ENCODE measurements at regions not wholly inside any gene's neighbourhood (a gene's known extent, or its start where the extent isn't known, plus 50 kb on each side); places are given as distances from the start of the nearest gene placed in this dataset.

DNA sequence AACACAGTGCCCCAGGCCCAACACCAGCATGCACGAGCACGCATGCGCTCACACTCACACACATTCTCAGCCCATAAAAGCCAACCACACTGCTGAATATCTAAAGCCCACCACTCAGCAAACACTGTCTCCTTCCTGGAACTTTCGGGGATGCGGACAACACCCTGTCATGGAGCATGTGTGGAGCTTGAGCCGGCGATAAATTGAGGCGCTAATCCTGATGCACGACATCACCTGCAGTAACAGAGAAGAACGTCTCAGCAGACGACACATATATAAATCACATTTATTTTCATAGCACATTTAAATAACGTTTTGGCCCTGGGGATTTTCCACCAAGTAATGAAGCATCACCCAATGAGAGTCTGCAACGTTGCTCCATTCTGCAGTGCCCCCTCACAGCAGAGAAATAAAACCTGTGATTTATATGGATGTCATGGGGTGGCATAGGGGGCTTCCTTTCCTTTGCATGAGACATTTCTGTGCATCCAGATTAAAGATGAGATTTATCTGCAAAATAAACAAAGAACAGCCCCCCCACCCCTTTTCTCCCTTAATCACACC, 267.7 kb upstream of the NFE2L3 start:
- DNase-seq: no peak
- intact Hi-C loops (cut with DNase I): no loop called here
- Histone ChIP-seq H3K9me3 (no peaks in the 10 kb centered on the region), H3K27me3 (peaks cover 6% of the 10 kb centered on the region), H3K36me3 (no peaks in the 10 kb centered on the region), H3K4me3 (replicated peaks in 1 of 3) (no peak overlapping the region), H3K27ac (no peak overlapping the region), H3K4me1 (no peaks in the 10 kb centered on the region)
- WGBS, 2 donors: 90% methylated on average over 13 of the region's 13 CpGs
- TF ChIP-seq, protein P1, sequence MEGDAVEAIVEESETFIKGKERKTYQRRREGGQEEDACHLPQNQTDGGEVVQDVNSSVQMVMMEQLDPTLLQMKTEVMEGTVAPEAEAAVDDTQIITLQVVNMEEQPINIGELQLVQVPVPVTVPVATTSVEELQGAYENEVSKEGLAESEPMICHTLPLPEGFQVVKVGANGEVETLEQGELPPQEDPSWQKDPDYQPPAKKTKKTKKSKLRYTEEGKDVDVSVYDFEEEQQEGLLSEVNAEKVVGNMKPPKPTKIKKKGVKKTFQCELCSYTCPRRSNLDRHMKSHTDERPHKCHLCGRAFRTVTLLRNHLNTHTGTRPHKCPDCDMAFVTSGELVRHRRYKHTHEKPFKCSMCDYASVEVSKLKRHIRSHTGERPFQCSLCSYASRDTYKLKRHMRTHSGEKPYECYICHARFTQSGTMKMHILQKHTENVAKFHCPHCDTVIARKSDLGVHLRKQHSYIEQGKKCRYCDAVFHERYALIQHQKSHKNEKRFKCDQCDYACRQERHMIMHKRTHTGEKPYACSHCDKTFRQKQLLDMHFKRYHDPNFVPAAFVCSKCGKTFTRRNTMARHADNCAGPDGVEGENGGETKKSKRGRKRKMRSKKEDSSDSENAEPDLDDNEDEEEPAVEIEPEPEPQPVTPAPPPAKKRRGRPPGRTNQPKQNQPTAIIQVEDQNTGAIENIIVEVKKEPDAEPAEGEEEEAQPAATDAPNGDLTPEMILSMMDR (IDR thresholded peaks at IDR 0.05): no peak
- no peak for TF ChIP-seq POLR2A (IDR thresholded peaks at IDR 0.05)

DNA sequence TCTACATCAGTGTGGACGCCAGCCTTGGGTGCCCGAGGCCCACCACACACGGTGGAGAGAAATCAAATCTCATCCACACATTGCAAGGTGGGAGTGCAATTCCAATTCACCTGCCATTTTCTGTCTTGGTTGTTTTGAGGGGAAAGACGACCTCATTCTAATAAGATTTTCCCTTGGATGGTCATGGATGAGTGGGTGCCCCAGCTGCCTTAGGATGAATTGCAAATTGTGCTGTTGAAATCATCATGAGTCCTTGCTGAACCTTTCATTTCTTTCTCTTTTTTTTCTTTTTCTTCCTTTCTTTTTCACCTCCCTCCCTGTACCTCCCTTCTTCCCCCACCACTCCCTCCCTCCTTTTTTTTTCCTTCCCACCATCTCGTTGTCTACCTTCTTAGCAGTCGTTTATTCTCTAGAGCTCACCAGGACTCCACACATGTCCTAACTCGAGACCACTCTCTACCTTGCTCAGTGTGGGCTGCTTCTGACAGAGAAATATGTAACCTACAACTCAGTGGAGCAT, 266.9 kb upstream of the NFE2L3 start:
- WGBS, 2 donors: 71 to 75% methylated on average over 7 of the region's 7 CpGs
- H3K27me3 ChIP-seq: peaks cover 6% of the 10 kb centered on the region

DNA sequence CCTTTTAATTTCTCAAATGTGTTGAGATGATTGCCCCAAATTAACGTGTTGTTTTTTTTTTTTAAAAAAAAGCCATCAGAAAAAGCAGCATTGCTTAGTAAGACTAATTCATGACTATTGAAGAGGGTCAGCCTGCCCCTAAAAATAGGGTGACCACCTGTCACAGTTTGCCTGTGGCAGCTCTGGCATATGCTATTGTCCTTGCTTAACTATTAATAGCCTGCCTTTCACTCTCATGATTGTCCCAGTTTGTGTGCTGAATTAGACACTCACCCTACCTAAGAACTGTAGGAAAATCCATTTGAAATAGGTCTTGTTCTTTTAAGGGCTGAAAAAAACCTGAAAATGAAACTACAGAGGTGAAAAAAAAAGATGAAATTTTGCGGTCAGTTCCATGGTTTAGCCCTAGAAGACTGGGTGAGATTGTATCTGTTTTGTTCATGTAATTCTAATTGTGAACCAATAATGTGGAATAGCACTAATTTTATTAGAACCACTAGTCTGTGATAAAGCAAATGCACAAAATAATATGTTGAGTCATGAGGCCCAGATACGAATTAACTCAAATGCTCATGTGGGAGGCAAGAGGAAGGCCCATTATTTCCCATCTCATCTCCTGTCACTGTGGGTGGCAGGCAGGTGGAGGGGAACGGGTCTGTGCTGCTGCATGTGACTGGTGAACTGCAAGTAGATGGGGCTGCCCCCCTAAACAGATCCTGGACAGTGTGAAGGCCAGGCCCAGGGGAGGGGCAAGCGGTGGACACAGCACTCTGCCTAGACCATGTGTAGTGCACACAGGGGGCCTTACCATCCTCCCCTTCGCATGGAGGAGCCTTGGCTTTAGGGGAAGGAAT, 265.4 kb upstream of the NFE2L3 start:
- Histone ChIP-seq H3K4me3 (replicated peaks in 1 of 3) (no peak overlapping the region), H3K27ac (no peak overlapping the region), H3K9me3 (no peaks in the 10 kb centered on the region), H3K36me3 (no peaks in the 10 kb centered on the region), H3K4me1 (no peaks in the 10 kb centered on the region), H3K27me3 (peaks cover 2% of the 10 kb centered on the region)
- intact Hi-C loops (cut with DNase I): no loop called here
- WGBS, 2 donors: 83 to 91% methylated on average over 5 to 6 of the region's 6 CpGs
- TF ChIP-seq, protein P1 (IDR thresholded peaks at IDR 0.05): no peak
- TF ChIP-seq POLR2A (IDR thresholded peaks at IDR 0.05): no peak
- DNase-seq: no peak

More for the DNA sequence above, 266.9 kb upstream of the NFE2L3 start:
- Histone ChIP-seq H3K36me3 (no peaks in the 10 kb centered on the region), H3K9me3 (no peaks in the 10 kb centered on the region), H3K4me1 (no peaks in the 10 kb centered on the region), H3K27ac (no peak overlapping the region), H3K4me3 (replicated peaks in 1 of 3) (no peak overlapping the region)
- intact Hi-C loops (cut with DNase I): no loop called here
- TF ChIP-seq, protein P1 (IDR thresholded peaks at IDR 0.05): no peak
- no peak for TF ChIP-seq POLR2A (IDR thresholded peaks at IDR 0.05)
- no peak for DNase-seq

DNA sequence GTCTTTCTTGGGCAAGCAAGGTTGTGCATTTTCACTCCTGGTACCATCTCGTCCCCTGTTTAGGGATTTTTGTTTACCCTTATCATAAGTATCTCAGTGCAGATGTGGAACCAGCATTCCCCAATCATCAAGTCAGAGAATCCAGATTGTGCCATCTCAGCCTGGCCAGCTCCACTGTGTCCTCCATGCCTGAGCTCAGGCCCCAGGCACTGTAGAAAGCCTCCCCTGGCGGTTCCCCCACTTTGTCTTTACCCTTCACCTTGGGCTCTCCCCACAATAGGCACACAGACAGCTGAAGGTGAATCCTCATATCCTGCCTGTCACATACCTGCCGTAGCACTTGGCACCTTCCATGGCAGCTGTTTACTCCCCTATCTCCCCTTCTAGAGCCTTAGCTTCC, 264.7 kb upstream of the NFE2L3 start:
- H3K27ac ChIP-seq: no peak overlapping the region
- H3K4me1 ChIP-seq: no peaks in the 10 kb centered on the region
- WGBS, 2 donors: 82 to 94% methylated on average over 3 of the region's 3 CpGs
- no peak for TF ChIP-seq POLR2A (IDR thresholded peaks at IDR 0.05)
- TF ChIP-seq, protein P1 (IDR thresholded peaks at IDR 0.05): no peak
- DNase-seq: no peak
- no peaks in the 10 kb centered on the region for H3K9me3 ChIP-seq
- intact Hi-C loops (cut with DNase I): no loop called here
- H3K4me3 ChIP-seq (replicated peaks in 1 of 3): no peak overlapping the region
- no peaks in the 10 kb centered on the region for H3K27me3 ChIP-seq
- no peaks in the 10 kb centered on the region for H3K36me3 ChIP-seq
